ENCODE measurements at regions not wholly inside any gene's neighbourhood (a gene's known extent, or its start where the extent isn't known, plus 50 kb on each side); places are given as distances from the start of the nearest gene placed in this dataset.

- no TSS peak for BruUV-seq (replicated peaks)
- ChIA-PET CTCF (no interaction called here), POLR2A (ENCODE audit: unreplicated experiment) (no interaction called here)
- Histone ChIP-seq H4K20me1 (ENCODE audit: insufficient read depth, low read length) (no peaks in the 10 kb centered on the region), H3K56ac (ENCODE audit: extremely low read depth, insufficient read depth, low read length) (no peak overlapping the region), H3K14ac (replicated peaks; ENCODE audit: low read depth, low read length) (no peak overlapping the region), H2AFZ (replicated peaks; ENCODE audit: low read length, poor library complexity) (no peak overlapping the region), H4K5ac (ENCODE audit: low read depth, low read length) (no peak overlapping the region), H3K18ac (ENCODE audit: low read depth, low read length) (no peak overlapping the region), H3K4ac (ENCODE audit: low read depth, low read length) (no peak overlapping the region), H4K8ac (ENCODE audit: low read depth in 2 of 2, low read length in 2 of 2) (no peak overlapping the region), H3K4me2 (ENCODE audit: low read depth, low read length) (no peak overlapping the region), H3K9me3 (ENCODE audit: control insufficient read depth, insufficient read depth, low read length) (peaks cover 2% of the 10 kb centered on the region), H2AK9ac (replicated peaks; ENCODE audit: low read depth, low read length, poor library complexity) (no peak overlapping the region), H3K4me1 (ENCODE audit: control insufficient read depth, insufficient read depth, low read length) (no peaks in the 10 kb centered on the region), H3K9ac (ENCODE audit: low read depth, low read length) (no peak overlapping the region), H3K36me3 (ENCODE audit: control insufficient read depth, insufficient read depth, low read length) (no peaks in the 10 kb centered on the region), H4K91ac (ENCODE audit: insufficient read depth, low read depth, low read length) (no peak overlapping the region), H3K4me3 (ENCODE audit: insufficient read depth, low read depth, low read length) (no peak overlapping the region), H2BK120ac (ENCODE audit: low read depth, low read length) (no peak overlapping the region), H2AK5ac (ENCODE audit: low read depth, low read length) (no peak overlapping the region), H3K9me1 (ENCODE audit: insufficient read depth, low read length) (no peaks in the 10 kb centered on the region), H2BK5ac (ENCODE audit: low read depth, low read length, poor library complexity, severe bottlenecking) (no peak overlapping the region), H2BK20ac (ENCODE audit: low read depth, low read length) (no peak overlapping the region), H2BK15ac (ENCODE audit: low read depth, low read length) (no peak overlapping the region), H3K23ac (ENCODE audit: low read depth, low read length) (no peak overlapping the region), H3K79me1 (ENCODE audit: low read depth in 1 of 2, low read length in 2 of 2) (no peaks in the 10 kb centered on the region), H3K27me3 (ENCODE audit: control insufficient read depth, insufficient read depth, low read length) (no peaks in the 10 kb centered on the region), H3K27ac (ENCODE audit: insufficient read depth, low read length) (no peak overlapping the region)
- in situ Hi-C loops (cut with MboI; ENCODE audit: low sequenced_read_pairs), result no loop called here
- WGBS, 2 experiments (ENCODE audit: extremely low coverage in 2 of 2, insufficient read length in 1 of 2), result no CpG with 5 or more reads among the region's 1 CpG
- TF ChIP-seq MAFK (IDR thresholded peaks at IDR 0.05; ENCODE audit: low read depth, low read length) (peak; percentile 35), CTCF (conservative IDR thresholded peaks at IDR 0.05; ENCODE audit: low read depth, low read length) (no peak)
- intact Hi-C loops (cut with micrococcal nuclease), result no loop called here
- DNase-seq, result no peak
- no peak for ATAC-seq (ENCODE audit: low read depth)
- dilution Hi-C loops (cut with HindIII; ENCODE audit: low sequenced_read_pairs, unreplicated experiment), result no loop called here
These were observed 82.6 kb upstream of the BRINP3 start for GRCh38 chr1:190560161-190560681.

Measured in IMR-90 (cell line).